Fibroblast of the aortic adventitia (primary cell): ENCODE measurements at regions not wholly inside any gene's neighbourhood (a gene's known extent, or its start where the extent isn't known, plus 50 kb on each side); places are given as distances from the start of the nearest gene placed in this dataset.

ENCODE experiments used
- DNase-seq: peaks from one replicate; pipeline ENCODE4 v3.0.0-alpha.2; 2010; ENCODE audit warnings: low read depth
- H3K4me3 ChIP-seq: 2 replicates; pipeline ENCODE4 v1.5.1; 2011; ENCODE audit warnings: low read depth, mild to moderate bottlenecking, control low read depth, low read length, moderate library complexity
- TF ChIP-seq, protein P1 (sequence below): IDR thresholded peaks from 2 replicates; pipeline ENCODE4 v1.5.1; 2011; ENCODE audit warnings: mild to moderate bottlenecking, low read length, control low read depth, inconsistent platforms; ENCODE audit not compliant: insufficient read depth

DNA sequence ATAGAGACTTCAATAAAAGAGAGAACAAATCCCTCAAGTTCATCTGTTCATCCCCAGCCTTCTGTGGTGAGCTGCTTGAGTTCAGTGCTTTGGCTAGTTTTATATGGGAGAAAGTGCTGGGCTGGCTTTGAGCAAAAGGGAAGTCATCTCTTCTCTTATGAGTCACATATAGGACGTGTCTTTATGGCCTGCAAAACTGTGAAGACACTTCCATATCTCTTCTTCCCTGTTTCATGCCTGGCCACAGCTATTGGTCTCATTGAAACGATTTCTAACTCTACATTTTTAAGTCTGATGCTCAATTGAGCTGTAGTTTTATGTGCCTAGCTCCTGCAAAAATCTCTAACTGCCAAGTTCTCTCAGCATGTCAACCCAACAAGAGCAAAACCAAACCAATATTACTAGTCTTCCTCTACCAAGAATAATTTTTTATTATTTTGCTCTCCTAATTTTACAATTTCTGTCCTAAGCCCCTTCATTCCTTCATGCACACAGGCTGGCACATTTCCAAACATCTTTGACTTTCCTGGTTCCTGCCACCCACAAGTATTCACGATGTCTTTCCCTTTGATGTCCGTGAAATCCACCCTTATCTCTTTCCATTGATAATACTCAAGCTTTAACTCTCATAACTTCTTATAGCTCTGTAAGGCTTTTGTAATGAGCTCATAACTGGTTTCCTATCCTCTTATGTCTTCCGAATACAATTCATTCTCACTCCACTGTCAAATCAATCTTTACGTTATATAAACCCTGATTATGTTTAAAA lies 165.3 kb downstream of the BTC start:
- no peak for DNase-seq
- TF ChIP-seq, protein P1, sequence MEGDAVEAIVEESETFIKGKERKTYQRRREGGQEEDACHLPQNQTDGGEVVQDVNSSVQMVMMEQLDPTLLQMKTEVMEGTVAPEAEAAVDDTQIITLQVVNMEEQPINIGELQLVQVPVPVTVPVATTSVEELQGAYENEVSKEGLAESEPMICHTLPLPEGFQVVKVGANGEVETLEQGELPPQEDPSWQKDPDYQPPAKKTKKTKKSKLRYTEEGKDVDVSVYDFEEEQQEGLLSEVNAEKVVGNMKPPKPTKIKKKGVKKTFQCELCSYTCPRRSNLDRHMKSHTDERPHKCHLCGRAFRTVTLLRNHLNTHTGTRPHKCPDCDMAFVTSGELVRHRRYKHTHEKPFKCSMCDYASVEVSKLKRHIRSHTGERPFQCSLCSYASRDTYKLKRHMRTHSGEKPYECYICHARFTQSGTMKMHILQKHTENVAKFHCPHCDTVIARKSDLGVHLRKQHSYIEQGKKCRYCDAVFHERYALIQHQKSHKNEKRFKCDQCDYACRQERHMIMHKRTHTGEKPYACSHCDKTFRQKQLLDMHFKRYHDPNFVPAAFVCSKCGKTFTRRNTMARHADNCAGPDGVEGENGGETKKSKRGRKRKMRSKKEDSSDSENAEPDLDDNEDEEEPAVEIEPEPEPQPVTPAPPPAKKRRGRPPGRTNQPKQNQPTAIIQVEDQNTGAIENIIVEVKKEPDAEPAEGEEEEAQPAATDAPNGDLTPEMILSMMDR: no peak
- no peak overlapping the region for H3K4me3 ChIP-seq

DNA sequence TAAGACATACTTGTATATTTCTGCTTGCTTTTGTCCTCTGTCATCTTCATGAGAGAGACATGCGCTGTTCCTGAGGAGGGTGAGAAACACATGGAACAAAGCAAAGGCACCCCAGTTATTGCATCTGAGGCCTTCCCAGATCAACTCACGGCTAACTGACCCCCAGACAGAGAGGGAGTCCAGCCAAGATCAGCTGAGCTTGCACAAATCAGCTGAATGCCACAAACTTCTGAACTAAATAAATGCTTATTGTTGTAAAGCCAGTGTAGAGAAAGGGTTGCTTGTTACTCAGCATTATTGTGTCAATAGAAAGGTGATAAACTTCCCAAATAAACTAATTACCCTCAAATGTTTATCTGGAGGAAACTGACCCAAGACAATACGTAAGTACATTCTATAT lies 163.8 kb downstream of the BTC start:
- no peak for DNase-seq
- TF ChIP-seq, protein P1: no peak
- no peak overlapping the region for H3K4me3 ChIP-seq

DNA sequence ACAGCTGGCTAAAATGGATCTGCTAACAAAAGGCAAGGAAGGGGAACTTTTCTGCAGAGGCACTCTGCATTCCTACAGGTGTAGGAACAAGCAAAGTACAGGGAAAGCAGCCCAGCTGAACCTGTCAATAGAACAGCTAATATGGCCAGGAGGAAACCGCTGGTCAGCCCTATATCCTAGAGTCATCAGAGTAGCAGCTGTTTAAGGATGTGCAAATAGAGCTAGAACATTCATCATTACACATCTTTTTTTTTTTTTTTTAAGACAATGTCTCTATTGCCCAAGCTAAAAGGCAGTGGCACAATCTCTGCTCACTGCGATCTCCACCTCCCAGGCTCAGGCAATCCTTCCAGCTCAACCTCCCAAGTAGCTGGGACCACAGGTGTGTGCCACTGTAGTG lies 163.0 kb downstream of the BTC start:
- TF ChIP-seq, protein P1: no peak
- DNase-seq: no peak
- no peak overlapping the region for H3K4me3 ChIP-seq

DNA sequence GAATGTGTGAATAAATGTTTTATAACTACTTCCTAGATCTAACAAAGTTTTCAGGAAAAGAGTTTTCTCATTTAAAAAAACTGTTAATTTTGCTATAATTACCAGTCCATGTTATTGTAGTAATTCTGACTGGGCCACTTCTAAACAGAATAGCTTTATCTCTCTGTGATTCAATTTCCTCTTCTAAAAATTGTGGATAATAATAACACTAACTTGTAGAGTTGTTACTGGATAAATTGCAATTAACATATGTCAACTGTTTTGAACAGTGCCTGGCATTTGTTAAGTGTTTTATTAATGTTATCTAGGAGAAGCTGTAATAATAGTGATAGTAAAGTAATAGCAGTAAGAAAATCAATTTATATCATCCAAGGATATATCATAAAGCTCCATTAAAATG lies 162.3 kb downstream of the BTC start:
- TF ChIP-seq, protein P1: no peak
- H3K4me3 ChIP-seq: no peak overlapping the region
- no peak for DNase-seq

DNA sequence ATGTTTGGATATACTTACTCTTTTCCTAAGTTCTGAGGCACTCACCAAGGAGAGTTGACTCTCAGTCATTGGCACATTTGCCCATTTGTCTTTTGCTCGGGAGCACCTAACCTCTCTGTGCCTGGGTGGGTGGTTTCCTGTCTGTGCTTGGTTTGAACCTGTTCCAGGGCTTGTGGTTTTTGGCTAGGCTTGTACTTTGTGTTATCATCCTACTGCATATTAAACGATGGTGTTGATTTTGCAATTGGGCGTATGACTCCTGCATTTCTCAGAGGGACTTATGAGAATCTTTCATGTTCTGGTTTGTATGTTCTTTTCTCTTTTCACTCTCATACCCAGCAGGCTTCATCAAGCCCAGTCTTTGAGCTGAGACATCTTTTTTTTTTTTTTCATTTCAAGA lies 161.7 kb downstream of the BTC start:
- no peak overlapping the region for H3K4me3 ChIP-seq
- DNase-seq: peak; percentile 95
- TF ChIP-seq, protein P1: no peak

DNA sequence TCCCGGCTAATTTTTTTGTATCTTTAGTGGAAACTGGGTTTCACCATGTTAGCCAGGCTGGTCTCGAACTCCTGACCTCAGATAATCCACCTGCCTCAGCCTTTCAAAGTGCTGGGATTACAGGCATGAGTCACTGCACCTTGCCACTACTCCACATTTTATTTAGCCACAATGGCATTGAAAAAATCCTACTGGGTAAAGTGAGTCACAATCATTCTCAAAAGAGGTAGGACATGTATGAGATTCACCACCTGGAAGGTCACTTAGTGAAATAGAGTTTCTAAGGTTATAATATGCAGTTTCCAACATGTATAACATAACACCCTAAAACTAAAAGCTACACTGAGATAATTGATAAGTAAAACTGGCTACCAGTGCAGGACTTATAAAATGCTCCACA lies 159.2 kb downstream of the BTC start:
- no peak overlapping the region for H3K4me3 ChIP-seq
- TF ChIP-seq, protein P1: no peak
- DNase-seq: no peak
